NB4 (cell line): ENCODE measurements at regions not wholly inside any gene's neighbourhood (a gene's known extent, or its start where the extent isn't known, plus 50 kb on each side); places are given as distances from the start of the nearest gene placed in this dataset.

Source experiments
- POLR2A ChIP-seq: IDR thresholded peaks from 2 replicates; pipeline ENCODE4 v1.6.1; 2011; ENCODE audit warnings: mild to moderate bottlenecking; ENCODE audit not compliant: insufficient read length; ENCODE audit errors: extremely low read depth
- TF ChIP-seq, protein P1 (sequence below): IDR thresholded peaks from one replicate; pipeline ENCODE4 v1.5.1; 2012; ENCODE audit warnings: low read depth, low read length

DNA sequence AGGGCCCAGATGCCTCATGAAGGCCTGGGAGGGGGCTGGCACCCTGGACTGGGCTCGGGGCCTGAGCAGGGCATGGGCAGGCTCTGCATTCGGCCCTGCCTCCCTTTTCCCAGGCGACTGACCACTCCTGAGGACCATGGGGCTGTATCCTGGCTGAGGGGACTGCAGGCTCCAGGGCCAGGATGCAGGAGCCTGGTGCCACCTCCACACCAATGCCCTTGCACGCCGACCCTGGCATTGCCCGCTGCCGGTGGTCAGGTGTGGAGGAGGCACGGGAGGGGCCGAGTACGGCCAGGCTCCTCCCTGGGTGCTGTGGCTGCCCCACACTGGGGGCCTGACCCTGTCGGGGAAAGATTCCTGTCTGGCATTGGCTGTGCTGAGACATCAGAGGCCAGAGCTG, 128.9 kb downstream of the SIK1 start:
- TF ChIP-seq, protein P1, sequence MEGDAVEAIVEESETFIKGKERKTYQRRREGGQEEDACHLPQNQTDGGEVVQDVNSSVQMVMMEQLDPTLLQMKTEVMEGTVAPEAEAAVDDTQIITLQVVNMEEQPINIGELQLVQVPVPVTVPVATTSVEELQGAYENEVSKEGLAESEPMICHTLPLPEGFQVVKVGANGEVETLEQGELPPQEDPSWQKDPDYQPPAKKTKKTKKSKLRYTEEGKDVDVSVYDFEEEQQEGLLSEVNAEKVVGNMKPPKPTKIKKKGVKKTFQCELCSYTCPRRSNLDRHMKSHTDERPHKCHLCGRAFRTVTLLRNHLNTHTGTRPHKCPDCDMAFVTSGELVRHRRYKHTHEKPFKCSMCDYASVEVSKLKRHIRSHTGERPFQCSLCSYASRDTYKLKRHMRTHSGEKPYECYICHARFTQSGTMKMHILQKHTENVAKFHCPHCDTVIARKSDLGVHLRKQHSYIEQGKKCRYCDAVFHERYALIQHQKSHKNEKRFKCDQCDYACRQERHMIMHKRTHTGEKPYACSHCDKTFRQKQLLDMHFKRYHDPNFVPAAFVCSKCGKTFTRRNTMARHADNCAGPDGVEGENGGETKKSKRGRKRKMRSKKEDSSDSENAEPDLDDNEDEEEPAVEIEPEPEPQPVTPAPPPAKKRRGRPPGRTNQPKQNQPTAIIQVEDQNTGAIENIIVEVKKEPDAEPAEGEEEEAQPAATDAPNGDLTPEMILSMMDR = no peak
- no peak for TF ChIP-seq POLR2A
